SU-DHL-6 (cell line): ENCODE measurements at regions not wholly inside any gene's neighbourhood (a gene's known extent, or its start where the extent isn't known, plus 50 kb on each side); places are given as distances from the start of the nearest gene placed in this dataset.

Source experiments
- H2AFZ ChIP-seq: fragments of 200-600 bp; sonication (generic); 2 replicates; pipeline ENCODE4 v1.6.1; 2014; ENCODE audit warnings: low read depth, mild to moderate bottlenecking, moderate library complexity, mixed read lengths, antibody characterized with exemption, low read length; ENCODE audit not compliant: severe bottlenecking
- H3F3A ChIP-seq: fragments of 200-600 bp; shearing (Covaris generic); 2 replicates; pipeline ENCODE4 v1.6.0; 2016; ENCODE audit warnings: antibody characterized with exemption, mild to moderate bottlenecking; ENCODE audit not compliant: insufficient read depth
- H3K27ac ChIP-seq: fragments of 200-600 bp; sonication (generic); 2 replicates; pipeline ENCODE4 v1.5.1; 2016; ENCODE audit warnings: low read depth, mild to moderate bottlenecking, low read length, moderate library complexity, mixed read lengths
- H3K27me3 ChIP-seq: fragments of 200-600 bp; sonication (generic), shearing (Covaris generic); 2 replicates; pipeline ENCODE4 v1.6.0; 2014; ENCODE audit warnings: mild to moderate bottlenecking, low read length
- H3K36me3 ChIP-seq: fragments of 200-600 bp; sonication (generic); 2 replicates; pipeline ENCODE4 v1.6.1; 2014; ENCODE audit warnings: mild to moderate bottlenecking, low read length, mixed read lengths
- H3K4me2 ChIP-seq: fragments of 300-600, 200-600 bp; shearing (Covaris generic), sonication (generic); 2 replicates; pipeline ENCODE4 v1.6.0; 2014; ENCODE audit warnings: low read length, low read depth, mild to moderate bottlenecking; ENCODE audit not compliant: poor library complexity, severe bottlenecking
- H3K4me3 ChIP-seq: fragments of 200-600 bp; sonication (generic); 2 replicates; pipeline ENCODE4 v1.5.1; 2014; ENCODE audit warnings: antibody characterized with exemption, low read length, mild to moderate bottlenecking, mixed read lengths; ENCODE audit not compliant: insufficient read depth, poor library complexity, severe bottlenecking
- H3K79me2 ChIP-seq: fragments of 200-600 bp; sonication (generic); 2 replicates; pipeline ENCODE4 v1.6.1; 2014; ENCODE audit warnings: mild to moderate bottlenecking, low read length, moderate library complexity; ENCODE audit not compliant: insufficient read depth
- H3K9ac ChIP-seq: fragments of 200-600 bp; sonication (generic); 2 replicates; pipeline ENCODE4 v1.7.0; 2014; ENCODE audit warnings: mild to moderate bottlenecking, low read length
- H3K9me2 ChIP-seq: fragments of 200-600 bp; sonication (generic); replicated peaks from 2 replicates; pipeline ENCODE4 v1.6.1; 2014; ENCODE audit warnings: low read length; ENCODE audit not compliant: insufficient read depth
- H3K9me3 ChIP-seq: fragments of 200-600 bp; sonication (generic); 2 replicates; pipeline ENCODE4 v1.6.1; 2014; ENCODE audit warnings: low read length, mixed read lengths; ENCODE audit not compliant: insufficient read depth
- H4K20me1 ChIP-seq: fragments of 200-600 bp; sonication (generic); 2 replicates; pipeline ENCODE4 v1.6.1; 2014; ENCODE audit warnings: low read depth, mild to moderate bottlenecking, antibody characterized with exemption, low read length, moderate library complexity, mixed read lengths
- CTCF ChIP-seq: fragments of 200-600 bp; sonication (generic); IDR thresholded peaks from one replicate; pipeline ENCODE4 v1.5.1; 2017; ENCODE audit warnings: antibody characterized with exemption, mild to moderate bottlenecking, low read length, moderate library complexity; ENCODE audit not compliant: insufficient read depth, poor library complexity, severe bottlenecking
- EZH2phosphoT487 ChIP-seq: fragments of 200-600 bp; sonication (generic), shearing (Covaris generic); conservative IDR thresholded peaks from 2 replicates; pipeline ENCODE4 v1.6.1; 2018; ENCODE audit warnings: mild to moderate bottlenecking, antibody characterized with exemption, low read length, moderate library complexity, mixed read lengths

- H3F3A ChIP-seq = no peaks in the 10 kb centered on the region
- H3K27me3 ChIP-seq = no peaks in the 10 kb centered on the region
- no peak overlapping the region for H3K4me2 ChIP-seq
- H3K9me2 ChIP-seq = no peaks in the 10 kb centered on the region
- H3K9me3 ChIP-seq = no peaks in the 10 kb centered on the region
- no peak overlapping the region for H3K27ac ChIP-seq
- no peak overlapping the region for H3K9ac ChIP-seq
- H3K79me2 ChIP-seq = no peaks in the 10 kb centered on the region
- no peak overlapping the region for H3K4me3 ChIP-seq
- H4K20me1 ChIP-seq = no peaks in the 10 kb centered on the region
- no peak overlapping the region for H2AFZ ChIP-seq
- H3K36me3 ChIP-seq = no peaks in the 10 kb centered on the region
- no peak for TF ChIP-seq EZH2phosphoT487
- no peak for TF ChIP-seq CTCF
These were observed 329.7 kb downstream of the FSIP2 start for GRCh38 chr2:186068139-186068801.

- H4K20me1 ChIP-seq = no peaks in the 10 kb centered on the region
- no peaks in the 10 kb centered on the region for H3K9me2 ChIP-seq
- no peak overlapping the region for H3K4me2 ChIP-seq
- no peaks in the 10 kb centered on the region for H3K27me3 ChIP-seq
- TF ChIP-seq CTCF (no peak), EZH2phosphoT487 (no peak)
- H3K79me2 ChIP-seq = no peaks in the 10 kb centered on the region
- H2AFZ ChIP-seq = no peak overlapping the region
- no peak overlapping the region for H3K27ac ChIP-seq
- H3K9ac ChIP-seq = no peak overlapping the region
- no peaks in the 10 kb centered on the region for H3K9me3 ChIP-seq
- H3F3A ChIP-seq = no peaks in the 10 kb centered on the region
- H3K4me3 ChIP-seq = no peak overlapping the region
- H3K36me3 ChIP-seq = no peaks in the 10 kb centered on the region
These were observed 331.1 kb downstream of the FSIP2 start for GRCh38 chr2:186069676-186070075.

- H3K79me2 ChIP-seq = no peaks in the 10 kb centered on the region
These were observed 346.6 kb downstream of the FSIP2 start for GRCh38 chr2:186085226-186085625.

More at GRCh38 chr2:186085226-186085625, 346.6 kb downstream of the FSIP2 start:
- H3K4me2 ChIP-seq = no peak overlapping the region
- no peaks in the 10 kb centered on the region for H3F3A ChIP-seq
- H3K4me3 ChIP-seq = no peak overlapping the region
- H3K9me3 ChIP-seq = no peaks in the 10 kb centered on the region
- no peak overlapping the region for H3K27ac ChIP-seq
- no peak for TF ChIP-seq CTCF
- no peak for TF ChIP-seq EZH2phosphoT487
- H3K27me3 ChIP-seq = no peaks in the 10 kb centered on the region
- no peak overlapping the region for H3K9ac ChIP-seq
- H2AFZ ChIP-seq = no peak overlapping the region
- no peaks in the 10 kb centered on the region for H4K20me1 ChIP-seq
- H3K9me2 ChIP-seq = no peaks in the 10 kb centered on the region
- H3K36me3 ChIP-seq = no peaks in the 10 kb centered on the region
